SU-DHL-6 (cell line): ENCODE measurements at regions not wholly inside any gene's neighbourhood (a gene's known extent, or its start where the extent isn't known, plus 50 kb on each side); places are given as distances from the start of the nearest gene placed in this dataset.

Experiments
- CTCF ChIP-seq: fragments of 200-600 bp; sonication (generic); IDR thresholded peaks from one replicate; pipeline ENCODE4 v1.5.1; 2017; ENCODE audit warnings: antibody characterized with exemption, mild to moderate bottlenecking, low read length, moderate library complexity; ENCODE audit not compliant: insufficient read depth, poor library complexity, severe bottlenecking
- EZH2phosphoT487 ChIP-seq: fragments of 200-600 bp; sonication (generic), shearing (Covaris generic); conservative IDR thresholded peaks from 2 replicates; pipeline ENCODE4 v1.6.1; 2018; ENCODE audit warnings: mild to moderate bottlenecking, antibody characterized with exemption, low read length, moderate library complexity, mixed read lengths

- no peak for TF ChIP-seq CTCF
- no peak for TF ChIP-seq EZH2phosphoT487
These were observed 907.4 kb upstream of the RAG2 start for GRCh38 chr11:37505406-37505805.
